ENCODE measurements at regions not wholly inside any gene's neighbourhood (a gene's known extent, or its start where the extent isn't known, plus 50 kb on each side); places are given as distances from the start of the nearest gene placed in this dataset.

GRCh38 chr2:168346725-168347477 lies 99.5 kb upstream of the STK39 start:
- peak; percentile 32 for DNase-seq (ENCODE audit: low read depth)
- peak overlapping the region; percentile 54 for H3K4me3 ChIP-seq (ENCODE audit: low read depth, low read length)
- peak; percentile 67 for TF ChIP-seq CTCF (IDR thresholded peaks at IDR 0.05; ENCODE audit: control insufficient read depth, extremely low read depth, insufficient read depth)

GRCh38 chr2:168348076-168348475 lies 100.7 kb upstream of the STK39 start:
- no peak for DNase-seq (ENCODE audit: low read depth)
- TF ChIP-seq CTCF (IDR thresholded peaks at IDR 0.05; ENCODE audit: control insufficient read depth, extremely low read depth, insufficient read depth), result peak; percentile 21; the same call in 1 of the 2 replicates
- no peak overlapping the region for H3K4me3 ChIP-seq (ENCODE audit: low read depth, low read length)

DNA sequence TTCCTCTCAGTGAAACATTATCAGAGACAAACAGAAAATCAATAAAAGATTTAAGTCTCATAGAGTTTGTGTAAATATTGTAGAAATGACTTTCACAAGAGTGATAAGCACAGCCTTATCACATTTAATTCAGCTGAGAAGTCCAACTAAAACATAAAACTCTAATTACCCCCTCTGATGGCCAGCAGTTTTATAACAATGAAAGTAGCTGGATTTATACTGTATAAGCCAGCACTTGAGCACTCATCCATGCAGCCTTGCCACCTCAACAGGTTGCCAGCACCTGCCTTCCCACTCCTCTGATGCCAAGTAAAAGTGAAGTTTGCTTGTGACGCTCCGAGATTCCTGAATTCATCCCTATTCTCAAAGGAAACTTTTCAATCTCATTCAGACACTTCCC lies 103.0 kb upstream of the STK39 start:
- TF ChIP-seq CTCF (IDR thresholded peaks at IDR 0.05; ENCODE audit: control insufficient read depth, extremely low read depth, insufficient read depth), result 0 out of 2 replicates have a peak, but pooled peaks have one; percentile 13
- no peak overlapping the region for H3K4me3 ChIP-seq (ENCODE audit: low read depth, low read length)
- no peak for DNase-seq (ENCODE audit: low read depth)

DNA sequence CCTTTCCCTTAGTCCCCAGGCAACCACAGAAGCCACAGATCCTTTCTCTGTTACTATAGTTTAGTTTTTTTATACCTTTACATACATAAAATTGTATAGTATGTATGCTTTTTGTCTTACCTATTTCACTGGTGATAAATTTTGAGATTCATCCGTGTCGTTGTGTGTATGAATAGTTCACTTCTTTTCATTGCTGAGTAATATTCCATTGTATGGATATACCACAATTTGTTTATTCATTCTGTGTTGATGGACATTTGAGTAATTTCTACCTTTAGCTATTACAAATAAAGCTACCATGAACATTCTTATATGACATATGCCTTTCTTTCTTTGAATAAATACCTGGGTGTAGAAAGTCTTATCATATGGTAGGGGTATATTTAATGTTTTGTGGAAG lies 102.8 kb upstream of the CERS6 start:
- DNase-seq (ENCODE audit: low read depth), result no peak
- TF ChIP-seq CTCF (IDR thresholded peaks at IDR 0.05; ENCODE audit: control insufficient read depth, extremely low read depth, insufficient read depth), result no peak

GRCh38 chr2:168354499-168354898 lies 101.6 kb upstream of the CERS6 start:
- TF ChIP-seq CTCF (IDR thresholded peaks at IDR 0.05; ENCODE audit: control insufficient read depth, extremely low read depth, insufficient read depth), result no peak
- no peak for DNase-seq (ENCODE audit: low read depth)
- H3K4me3 ChIP-seq (ENCODE audit: low read depth, low read length), result no peak overlapping the region

More for the DNA sequence above, 102.8 kb upstream of the CERS6 start:
- H3K4me3 ChIP-seq (ENCODE audit: low read depth, low read length), result no peak overlapping the region

DNA sequence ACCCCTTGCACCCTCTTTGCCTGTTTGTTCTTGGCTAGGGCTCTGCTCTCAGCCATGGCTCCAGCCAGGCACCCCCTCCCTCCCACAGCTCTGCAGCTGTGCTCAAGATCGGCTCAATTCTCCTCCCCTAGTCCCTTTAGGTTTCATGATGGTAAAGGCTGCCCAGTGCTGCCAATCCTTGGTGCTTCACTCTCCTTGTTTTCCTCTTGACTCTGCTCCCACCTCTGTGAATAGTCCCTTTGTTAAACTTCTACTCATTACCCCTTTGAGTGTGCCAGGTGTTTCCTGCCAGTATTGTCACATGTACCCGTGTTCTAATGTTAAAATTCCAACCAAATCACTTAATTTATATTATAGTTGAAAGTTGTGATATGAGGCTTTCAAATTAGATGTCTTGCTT lies 101.0 kb upstream of the CERS6 start:
- no peak for DNase-seq (ENCODE audit: low read depth)
- no peak overlapping the region for H3K4me3 ChIP-seq (ENCODE audit: low read depth, low read length)
- TF ChIP-seq CTCF (IDR thresholded peaks at IDR 0.05; ENCODE audit: control insufficient read depth, extremely low read depth, insufficient read depth), result no peak

Measured in LNCaP clone FGC (cell line).